NCI-H2029 (cell line): ENCODE measurements at regions not wholly inside any gene's neighbourhood (a gene's known extent, or its start where the extent isn't known, plus 50 kb on each side); places are given as distances from the start of the nearest gene placed in this dataset.

Experiments
- DNase-seq: peaks from one replicate; lab custom pipeline; 2025; lab: John Stamatoyannopoulos, UW

DNA sequence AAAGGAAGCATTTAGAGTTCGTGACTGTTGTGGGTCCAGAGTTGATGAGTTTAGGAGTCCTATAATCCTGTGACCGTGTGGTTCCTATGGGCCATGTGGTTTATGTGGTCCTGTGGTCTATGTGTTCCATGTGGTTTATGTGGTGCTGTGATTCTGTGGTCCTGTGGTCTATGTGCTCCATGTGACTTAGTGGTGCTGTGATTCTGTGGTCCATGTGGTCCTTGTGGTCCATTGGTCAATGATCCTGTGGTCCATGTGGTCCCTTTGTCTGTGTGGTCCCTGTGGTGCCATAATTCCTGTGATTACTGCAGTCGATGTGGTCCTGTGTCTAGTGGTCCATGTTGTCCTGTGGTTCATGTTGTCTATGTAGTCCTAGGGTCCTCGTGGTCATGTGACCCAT is 167.3 kb downstream of the TMEM18 start:
- DNase-seq, result no peak

DNA sequence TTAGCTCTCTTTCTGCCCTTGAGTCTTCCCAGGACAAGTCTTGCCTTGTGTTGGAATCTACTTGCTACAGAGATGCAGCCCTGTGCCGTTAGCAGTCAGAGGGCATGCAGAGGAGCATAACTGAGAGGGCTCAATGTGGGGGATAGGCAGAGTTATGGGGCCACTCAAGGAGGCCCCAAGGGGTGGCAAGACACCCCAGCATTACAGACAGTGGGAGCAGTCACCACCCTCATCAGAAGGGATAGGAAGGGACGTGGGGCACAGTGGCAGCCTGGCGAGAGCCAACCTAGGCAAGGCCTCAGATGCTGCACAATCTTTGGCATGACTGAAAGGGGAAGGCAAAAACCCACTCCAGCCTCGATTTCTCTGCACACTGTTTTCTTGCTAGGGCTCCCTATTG is 169.1 kb downstream of the TMEM18 start:
- DNase-seq, result no peak

- DNase-seq, result no peak
Observed at GRCh38 chr2:506866-507265, 170.3 kb downstream of the TMEM18 start.

- DNase-seq, result no peak
Observed at GRCh38 chr2:506451-506850, 170.8 kb downstream of the TMEM18 start.

DNA sequence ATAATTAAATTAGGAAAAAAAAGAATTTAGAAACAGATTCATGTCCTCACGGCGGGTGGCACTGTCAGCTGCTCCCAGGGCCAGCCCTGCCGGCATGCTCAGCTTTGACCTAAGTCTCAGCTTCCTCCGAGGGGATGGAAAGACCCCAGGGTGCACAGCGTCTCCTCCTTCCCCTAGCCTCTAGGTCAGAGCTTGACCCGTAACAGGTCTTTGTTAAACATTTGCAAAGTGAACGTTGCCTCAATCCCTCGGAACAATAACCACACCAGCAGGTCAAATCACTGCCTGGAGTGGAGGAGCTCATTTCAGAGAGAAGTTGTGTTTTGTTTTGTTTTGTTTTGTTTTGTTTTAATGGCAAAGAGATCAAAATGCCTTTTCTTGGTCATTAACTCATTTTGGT is 171.3 kb downstream of the TMEM18 start:
- no peak for DNase-seq

- no peak for DNase-seq
Observed at GRCh38 chr2:503288-503999, 173.8 kb downstream of the TMEM18 start.

GRCh38 chr2:502831-503230 is 174.4 kb downstream of the TMEM18 start:
- DNase-seq, result no peak

GRCh38 chr2:501667-502066 is 175.5 kb downstream of the TMEM18 start:
- no peak for DNase-seq

DNA sequence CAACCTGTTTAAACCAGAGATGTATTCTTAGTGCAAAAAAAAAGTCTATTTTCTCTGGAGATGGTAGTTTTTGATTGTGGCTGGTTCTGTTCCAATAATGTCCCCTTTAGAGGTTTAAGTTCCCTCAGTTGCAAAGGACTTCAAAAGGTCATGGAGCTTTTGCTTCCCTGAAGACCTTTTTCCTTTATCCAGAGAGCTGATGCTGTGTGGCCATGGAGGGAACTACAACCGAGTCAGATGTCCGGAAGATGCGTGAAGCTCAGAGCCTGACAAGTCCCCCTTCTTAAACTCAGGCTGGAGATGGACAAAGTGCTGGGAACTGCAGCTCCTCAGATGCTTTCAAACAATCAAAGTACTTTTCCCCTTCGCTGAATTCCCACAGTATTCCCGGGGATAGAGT is 176.1 kb downstream of the TMEM18 start:
- DNase-seq, result no peak

DNA sequence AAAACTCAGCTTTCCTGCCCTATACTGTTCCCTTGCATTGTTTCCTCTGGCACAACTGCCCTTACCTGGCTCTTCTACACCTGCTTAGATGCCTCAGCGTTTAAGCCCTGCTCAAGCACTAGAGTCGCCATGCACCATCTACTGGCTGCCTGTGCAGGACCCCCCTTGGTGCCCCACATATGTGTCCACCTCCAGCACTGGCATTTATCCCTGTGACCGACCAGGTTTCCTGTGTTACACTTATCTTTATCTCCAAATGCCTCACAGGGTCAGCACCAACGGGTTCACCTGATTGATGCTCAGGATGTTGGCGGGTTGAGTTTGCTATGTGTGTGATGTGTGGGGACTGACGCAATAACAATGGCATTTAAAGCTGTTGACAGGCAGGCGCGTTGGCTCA is 177.5 kb downstream of the TMEM18 start:
- DNase-seq, result no peak

DNA sequence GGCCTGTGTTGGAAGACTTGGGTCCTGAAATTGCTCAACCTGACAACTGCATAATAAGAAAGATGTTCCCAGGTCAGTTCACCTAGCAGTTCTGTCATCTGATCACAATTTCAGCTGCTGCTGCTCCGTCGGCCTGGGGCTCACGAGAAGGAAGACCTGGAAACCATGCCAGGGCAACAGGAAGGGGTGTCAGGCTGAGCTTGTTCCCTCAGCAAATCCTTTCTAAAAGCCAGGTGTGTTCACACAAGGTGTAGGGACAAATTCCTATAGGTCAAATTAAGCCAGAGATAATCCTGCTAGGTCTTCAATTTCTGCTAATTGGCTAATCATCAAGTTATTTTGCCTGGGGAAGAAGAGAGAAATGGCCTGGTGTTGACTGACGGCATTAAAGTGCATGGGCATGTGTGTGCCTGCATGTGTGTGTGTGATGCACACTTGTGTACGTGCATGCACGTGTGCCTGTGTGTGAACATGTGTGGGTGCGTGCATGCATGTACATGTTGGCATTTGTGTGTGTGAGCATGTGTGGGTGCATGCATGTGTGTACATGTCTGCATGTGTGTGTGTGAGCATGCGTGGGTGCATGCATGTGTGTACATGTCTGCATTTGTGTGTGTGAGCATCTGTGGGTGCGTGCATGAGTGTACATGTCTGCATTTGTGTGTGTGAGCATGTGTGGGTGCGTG is 178.6 kb downstream of the TMEM18 start:
- DNase-seq, result no peak

DNA sequence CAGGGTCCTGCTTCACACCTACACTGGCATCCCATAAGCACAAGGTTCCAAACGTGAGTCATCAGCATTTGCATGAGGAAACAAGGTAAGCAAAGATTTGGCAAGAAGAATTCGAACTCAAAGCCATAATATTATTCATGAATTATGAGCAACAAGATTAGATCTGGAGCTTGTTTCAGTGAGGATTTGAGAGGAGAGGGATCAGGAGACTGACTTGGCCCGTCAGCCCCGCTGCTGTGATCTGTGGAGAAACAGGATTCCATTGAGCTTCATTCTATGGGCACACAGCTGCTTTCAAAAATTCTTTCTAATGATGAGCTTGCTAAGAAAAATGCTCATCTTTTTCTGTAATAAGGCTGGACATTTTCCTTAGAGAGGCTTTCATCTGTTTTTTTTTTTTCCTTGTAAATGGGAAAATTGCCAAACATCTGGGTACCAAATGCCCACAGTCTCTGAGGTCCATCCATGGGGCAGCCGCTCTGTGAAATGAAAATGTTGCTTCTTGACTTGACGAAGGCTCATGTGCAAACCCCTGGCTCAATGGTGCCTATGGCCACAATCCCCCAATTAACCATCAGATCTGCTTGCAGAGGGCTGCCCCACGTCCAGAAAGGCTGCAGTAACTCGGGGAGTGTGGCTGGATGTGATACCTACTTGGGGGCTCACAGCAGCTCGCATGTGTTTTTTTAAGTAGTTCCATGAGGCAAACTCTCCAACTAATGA is 179.3 kb downstream of the TMEM18 start:
- DNase-seq, result no peak

DNA sequence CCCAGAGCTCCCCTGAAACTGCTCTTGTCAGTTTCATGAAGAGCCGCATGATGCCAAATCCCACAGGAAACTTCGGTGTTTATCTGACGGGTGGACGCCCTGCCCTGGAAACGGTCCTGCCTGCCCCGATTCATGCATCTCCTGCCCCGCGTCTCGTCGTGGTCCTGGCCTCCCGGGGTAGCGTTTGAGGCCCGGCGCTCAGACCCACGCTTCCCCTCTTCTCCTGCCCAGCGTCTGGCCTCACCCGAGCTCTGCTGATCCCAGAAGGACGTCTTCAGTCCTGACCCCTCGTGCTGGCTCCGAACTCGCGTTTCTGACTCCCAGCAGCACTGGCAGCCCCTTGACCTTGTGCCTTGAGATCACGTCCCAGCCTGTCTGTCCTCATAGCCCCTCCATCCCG is 180.5 kb downstream of the TMEM18 start:
- DNase-seq, result no peak

DNA sequence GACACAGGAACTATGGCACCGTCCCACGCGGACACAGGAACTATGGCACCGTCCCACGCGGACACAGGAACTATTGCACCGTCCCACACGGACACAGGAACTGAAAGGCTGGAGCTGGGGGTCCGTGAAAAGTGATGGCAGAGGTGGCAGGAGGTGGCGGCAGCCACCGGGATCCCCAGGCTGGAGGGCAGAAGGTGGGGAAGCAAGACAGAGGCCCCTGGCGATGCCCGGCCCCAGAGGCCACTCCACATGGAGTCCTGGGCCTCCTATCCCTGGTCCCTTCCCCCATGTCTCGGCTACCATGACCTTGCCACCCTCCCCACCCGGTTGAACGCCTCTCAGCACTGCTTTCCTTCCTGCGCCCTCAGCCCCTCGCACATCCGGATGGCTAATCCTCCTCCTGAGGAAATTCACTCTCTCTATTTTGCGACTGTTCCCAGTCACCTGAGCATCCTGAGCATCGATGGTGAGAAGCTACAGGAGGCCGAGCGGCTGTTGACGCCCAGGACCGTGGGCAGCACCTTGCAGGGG is 181.4 kb downstream of the TMEM18 start:
- DNase-seq, result no peak

DNA sequence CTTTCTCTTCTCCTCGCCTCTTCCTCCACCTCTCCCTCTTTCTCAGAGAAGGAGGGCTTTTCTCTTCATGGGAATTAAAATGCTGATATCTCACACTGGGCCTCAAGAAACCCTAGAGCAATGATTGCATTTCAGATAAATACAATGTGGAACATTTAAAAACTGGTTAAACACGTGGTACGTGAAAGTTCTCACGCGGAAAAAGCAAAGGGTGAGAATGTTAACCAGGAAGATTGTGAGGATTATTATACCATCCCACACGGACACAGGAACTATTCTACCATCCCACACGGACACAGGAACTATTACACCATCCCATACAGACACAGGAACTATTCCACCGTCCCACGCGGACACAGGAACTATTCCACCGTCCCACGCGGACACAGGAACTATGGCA is 182.4 kb downstream of the TMEM18 start:
- no peak for DNase-seq

DNA sequence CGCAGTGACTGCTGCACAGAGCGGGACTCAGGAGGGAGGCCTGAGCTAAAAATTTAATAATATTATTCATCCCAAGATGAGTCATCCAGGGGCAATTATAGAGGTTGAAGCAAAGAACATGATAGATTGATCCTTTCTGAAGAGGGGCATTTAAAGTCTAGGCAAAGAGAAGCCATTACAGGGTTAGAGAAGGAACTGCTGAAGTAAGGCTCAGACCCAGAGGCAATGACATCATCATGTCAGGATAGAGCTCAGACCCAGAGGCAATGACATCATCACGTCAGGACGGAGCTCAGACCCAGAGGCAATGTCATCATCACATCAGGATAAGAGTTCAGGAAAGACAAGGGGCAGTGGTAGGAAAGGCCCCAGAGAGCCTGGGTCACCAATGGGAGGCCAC is 184.0 kb downstream of the TMEM18 start:
- DNase-seq, result no peak

GRCh38 chr2:492178-492577 is 185.0 kb downstream of the TMEM18 start:
- no peak for DNase-seq

DNA sequence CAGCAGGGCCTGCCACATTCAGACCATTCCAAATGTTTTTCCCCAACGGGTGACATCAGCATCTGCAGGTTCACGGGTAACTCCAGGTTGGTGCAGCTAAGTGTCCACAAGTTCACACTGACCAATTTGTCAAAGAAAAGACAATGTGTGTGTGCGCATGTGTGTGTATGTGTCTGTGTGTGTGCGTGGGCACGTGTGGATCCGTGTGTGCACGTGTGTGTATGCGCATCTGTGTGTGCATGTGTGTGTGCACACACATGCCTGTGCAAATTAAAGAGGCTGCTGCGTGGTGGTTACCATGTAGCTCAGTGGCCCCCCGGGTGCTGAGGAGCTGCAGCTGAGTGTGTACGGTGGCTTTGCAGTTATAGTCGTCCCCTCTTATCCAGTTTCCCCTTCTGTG is 187.4 kb downstream of the TMEM18 start:
- no peak for DNase-seq

- no peak for DNase-seq
Observed at GRCh38 chr2:489084-489483, 188.1 kb downstream of the TMEM18 start.

DNA sequence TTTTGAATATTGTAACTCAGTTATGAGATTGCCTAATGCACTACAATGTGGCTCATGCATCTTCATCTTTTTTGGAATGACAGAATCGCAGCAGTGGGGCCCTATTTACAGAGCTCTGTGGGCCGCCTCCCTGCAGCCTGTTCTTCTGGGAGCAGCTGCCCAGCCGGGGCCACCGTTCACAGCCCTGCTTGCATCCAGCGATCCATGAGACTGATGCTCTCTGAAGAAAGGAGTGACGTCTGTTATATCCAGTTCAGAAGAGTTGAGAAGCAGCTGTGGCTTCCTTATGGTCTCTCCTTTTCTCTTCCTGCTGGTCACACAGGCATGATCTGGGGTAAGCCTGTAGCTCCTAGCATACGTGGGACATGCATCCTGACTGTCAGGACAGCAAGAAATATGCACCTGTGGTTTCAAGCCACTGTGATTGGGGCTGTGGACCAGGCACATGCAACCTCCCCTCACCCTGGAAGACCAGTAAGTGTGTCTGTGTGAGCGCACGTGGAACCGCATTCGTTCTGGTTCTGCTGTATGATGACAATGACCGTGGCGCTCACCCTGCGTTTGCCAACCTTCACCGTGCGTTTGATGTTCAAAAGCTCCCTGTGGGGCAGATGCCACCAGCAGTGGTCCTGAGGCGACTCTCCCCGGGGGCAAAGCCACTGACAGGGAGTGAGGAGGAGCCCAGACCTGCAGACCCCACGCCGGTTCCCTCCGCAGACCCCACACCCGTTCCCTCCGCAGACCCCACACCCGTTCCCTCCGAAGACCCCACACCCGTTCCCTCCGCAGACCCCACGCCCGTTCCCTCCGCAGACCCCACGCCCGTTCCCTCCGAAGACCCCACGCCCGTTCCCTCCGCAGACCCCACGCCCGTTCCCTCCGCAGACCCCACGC is 189.8 kb downstream of the TMEM18 start:
- DNase-seq, result no peak

- DNase-seq, result no peak
Observed at GRCh38 chr2:486371-486770, 190.8 kb downstream of the TMEM18 start.

DNA sequence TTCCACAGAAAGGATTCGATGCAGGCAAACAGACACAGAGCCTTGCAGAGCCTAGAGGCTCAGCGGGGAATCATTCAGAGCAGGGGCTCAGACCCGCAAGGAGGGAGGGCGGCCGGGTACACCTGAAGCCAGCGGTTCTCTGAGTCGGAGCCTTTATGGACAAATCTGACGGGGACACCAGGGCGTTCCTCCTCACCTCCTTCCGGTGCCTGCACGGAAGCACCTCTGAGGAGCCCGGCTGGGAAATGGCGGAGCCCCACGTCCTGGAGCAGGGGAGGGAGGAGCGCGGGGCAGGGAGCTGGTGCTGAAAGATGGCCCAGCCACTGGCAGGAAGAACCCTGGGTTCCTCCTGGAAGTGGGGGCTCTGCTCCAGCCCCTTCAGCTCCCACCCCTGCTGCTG is 193.5 kb upstream of the ALKAL2 start:
- no peak for DNase-seq
